ENCODE measurements at regions not wholly inside any gene's neighbourhood (a gene's known extent, or its start where the extent isn't known, plus 50 kb on each side); places are given as distances from the start of the nearest gene placed in this dataset.

DNA sequence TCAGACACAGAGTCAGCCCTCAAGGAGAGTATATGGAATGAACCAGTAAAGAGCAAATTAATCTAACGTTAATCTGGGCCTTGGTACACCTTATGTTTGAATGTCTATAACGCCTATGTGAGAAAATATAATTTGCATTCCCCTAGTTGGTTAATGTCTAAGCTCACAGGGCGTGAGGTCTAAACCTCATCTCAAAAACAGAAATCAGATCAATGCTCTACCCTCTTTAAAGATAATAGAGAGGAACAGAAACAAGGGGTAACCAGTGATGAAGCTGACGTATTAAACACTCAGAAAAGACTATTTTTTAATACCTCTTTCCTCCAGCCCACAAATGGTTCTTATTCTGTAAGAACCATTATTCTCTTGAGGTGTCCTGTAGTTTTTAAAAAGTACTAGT lies 369.2 kb upstream of the NOCT start:
- 78 to 92% (median 89%) methylated on average over 4 of the region's 4 CpGs for WGBS, 3 donors
- no peaks in the 10 kb centered on the region for H3K9me3 ChIP-seq
- TF ChIP-seq POLR2A (IDR thresholded peaks at IDR 0.05) = no peak
- TF ChIP-seq, protein P1, sequence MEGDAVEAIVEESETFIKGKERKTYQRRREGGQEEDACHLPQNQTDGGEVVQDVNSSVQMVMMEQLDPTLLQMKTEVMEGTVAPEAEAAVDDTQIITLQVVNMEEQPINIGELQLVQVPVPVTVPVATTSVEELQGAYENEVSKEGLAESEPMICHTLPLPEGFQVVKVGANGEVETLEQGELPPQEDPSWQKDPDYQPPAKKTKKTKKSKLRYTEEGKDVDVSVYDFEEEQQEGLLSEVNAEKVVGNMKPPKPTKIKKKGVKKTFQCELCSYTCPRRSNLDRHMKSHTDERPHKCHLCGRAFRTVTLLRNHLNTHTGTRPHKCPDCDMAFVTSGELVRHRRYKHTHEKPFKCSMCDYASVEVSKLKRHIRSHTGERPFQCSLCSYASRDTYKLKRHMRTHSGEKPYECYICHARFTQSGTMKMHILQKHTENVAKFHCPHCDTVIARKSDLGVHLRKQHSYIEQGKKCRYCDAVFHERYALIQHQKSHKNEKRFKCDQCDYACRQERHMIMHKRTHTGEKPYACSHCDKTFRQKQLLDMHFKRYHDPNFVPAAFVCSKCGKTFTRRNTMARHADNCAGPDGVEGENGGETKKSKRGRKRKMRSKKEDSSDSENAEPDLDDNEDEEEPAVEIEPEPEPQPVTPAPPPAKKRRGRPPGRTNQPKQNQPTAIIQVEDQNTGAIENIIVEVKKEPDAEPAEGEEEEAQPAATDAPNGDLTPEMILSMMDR (IDR thresholded peaks at IDR 0.05) = no peak
- no peak for TF ChIP-seq EP300 (IDR thresholded peaks at IDR 0.05)
- no peaks in the 10 kb centered on the region for H3K27me3 ChIP-seq
- no peak for DNase-seq
- no peaks in the 10 kb centered on the region for H3K4me1 ChIP-seq (ENCODE audit: insufficient read depth)
- no peaks in the 10 kb centered on the region for H3K36me3 ChIP-seq
- no peak overlapping the region for H3K27ac ChIP-seq
- intact Hi-C loops (cut with DNase I) = no loop called here
- no peak overlapping the region for H3K4me3 ChIP-seq

DNA sequence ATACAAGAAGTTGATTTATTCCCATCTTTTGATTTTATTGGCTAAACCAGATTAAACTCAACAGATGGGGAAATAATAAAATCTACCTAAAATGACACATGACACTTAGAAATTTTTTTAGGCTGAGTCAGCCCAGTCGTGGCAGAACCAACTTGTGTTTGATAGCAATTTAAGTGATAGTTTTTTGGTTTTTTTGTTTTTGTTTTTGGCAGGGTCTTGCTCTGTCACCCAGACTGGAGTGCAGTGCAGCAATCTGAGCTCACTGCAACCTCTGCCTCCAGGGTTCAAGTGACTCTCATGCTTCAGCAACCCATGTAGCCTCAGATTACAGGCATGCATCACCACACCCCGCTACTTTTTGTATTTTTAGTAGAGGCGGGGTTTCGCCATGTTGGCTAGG lies 370.3 kb upstream of the NOCT start:
- no peak for DNase-seq
- Histone ChIP-seq H3K4me1 (ENCODE audit: insufficient read depth) (no peaks in the 10 kb centered on the region), H3K27me3 (no peaks in the 10 kb centered on the region), H3K36me3 (no peaks in the 10 kb centered on the region), H3K4me3 (no peak overlapping the region), H3K27ac (no peak overlapping the region), H3K9me3 (no peaks in the 10 kb centered on the region)
- 79 to 88% (median 87%) methylated on average over 4 of the region's 4 CpGs for WGBS, 3 donors
- no peak for TF ChIP-seq EP300 (IDR thresholded peaks at IDR 0.05)
- no peak for TF ChIP-seq POLR2A (IDR thresholded peaks at IDR 0.05)
- TF ChIP-seq, protein P1 (IDR thresholded peaks at IDR 0.05) = no peak
- intact Hi-C loops (cut with DNase I) = no loop called here

DNA sequence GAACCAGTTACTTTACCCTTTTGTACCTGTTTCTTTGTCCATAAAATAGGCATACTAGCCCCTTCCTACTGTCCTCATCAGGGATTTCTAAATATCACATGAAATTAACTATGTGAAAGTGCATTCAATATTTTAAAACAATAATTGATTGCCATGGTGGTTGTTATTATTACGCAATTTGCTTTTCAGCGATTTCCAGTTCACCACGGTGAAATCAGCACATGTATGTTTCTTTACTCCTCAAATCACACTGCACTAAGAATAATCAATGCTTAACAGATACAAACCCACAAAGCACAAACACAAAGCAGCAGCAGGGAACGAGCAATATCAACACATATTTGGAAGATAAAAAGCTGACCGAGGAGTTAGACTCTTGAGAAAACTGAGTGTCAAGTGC lies 371.3 kb upstream of the NOCT start:
- no peak for DNase-seq
- WGBS, 3 donors = 48 to 59% (median 54%) methylated on average over 5 of the region's 5 CpGs
- Histone ChIP-seq H3K9me3 (no peaks in the 10 kb centered on the region), H3K4me3 (no peak overlapping the region), H3K27me3 (no peaks in the 10 kb centered on the region), H3K36me3 (no peaks in the 10 kb centered on the region), H3K27ac (no peak overlapping the region), H3K4me1 (ENCODE audit: insufficient read depth) (no peaks in the 10 kb centered on the region)
- TF ChIP-seq, protein P1 (IDR thresholded peaks at IDR 0.05) = no peak
- no peak for TF ChIP-seq POLR2A (IDR thresholded peaks at IDR 0.05)
- no peak for TF ChIP-seq EP300 (IDR thresholded peaks at IDR 0.05)
- intact Hi-C loops (cut with DNase I) = no loop called here

DNA sequence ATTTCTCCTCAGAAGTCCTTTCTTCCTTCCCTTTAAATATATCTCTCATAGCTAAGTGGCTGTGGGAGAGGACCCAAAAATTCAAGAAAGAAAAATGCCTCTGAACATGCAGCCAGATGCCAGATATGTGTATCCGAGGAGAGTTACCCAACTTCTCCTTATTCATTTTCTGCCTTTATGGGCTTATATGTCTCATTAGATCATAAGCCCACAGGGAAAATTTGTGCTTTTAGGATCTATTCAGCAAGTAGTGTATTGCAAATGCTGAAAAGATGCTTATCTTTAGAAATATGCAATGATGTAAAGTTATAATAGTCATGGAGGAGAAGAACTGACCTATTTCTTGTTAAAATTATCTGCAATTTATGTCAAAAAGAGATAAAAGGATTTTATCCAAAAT lies 371.8 kb upstream of the NOCT start:
- WGBS, 3 donors = 20 to 51% (median 46%) methylated on average over 1 of the region's 1 CpG
- H3K27ac ChIP-seq = no peak overlapping the region
- TF ChIP-seq EP300 (IDR thresholded peaks at IDR 0.05) (no peak), POLR2A (IDR thresholded peaks at IDR 0.05) (no peak)
- TF ChIP-seq, protein P1 (IDR thresholded peaks at IDR 0.05) = no peak
- H3K27me3 ChIP-seq = no peaks in the 10 kb centered on the region
- no peaks in the 10 kb centered on the region for H3K9me3 ChIP-seq
- H3K4me3 ChIP-seq = no peak overlapping the region
- no peaks in the 10 kb centered on the region for H3K4me1 ChIP-seq (ENCODE audit: insufficient read depth)
- DNase-seq = no peak
- intact Hi-C loops (cut with DNase I) = no loop called here
- no peaks in the 10 kb centered on the region for H3K36me3 ChIP-seq
